Transverse colon (tissue), 4 donors: ENCODE measurements at regions not wholly inside any gene's neighbourhood (a gene's known extent, or its start where the extent isn't known, plus 50 kb on each side); places are given as distances from the start of the nearest gene placed in this dataset.

ENCODE experiments used
- DNase-seq: peaks from one replicate; pipeline ENCODE4 v3.0.0-alpha.2; 2019
- H3K27ac ChIP-seq, 4 donors: fragments of 200-600 bp; sonication (generic); 2 replicates each; pipeline ENCODE4 v1.5.1; 2016 to 2018; ENCODE audit warnings: inconsistent platforms in 4 of 4
- H3K27me3 ChIP-seq: fragments of 200-600 bp; sonication (generic); 2 replicates; pipeline ENCODE4 v1.5.1; 2017; ENCODE audit warnings: inconsistent platforms
- H3K36me3 ChIP-seq, 4 donors: fragments of 200-600 bp; sonication (generic); 2 replicates each; pipeline ENCODE4 v1.5.1; 2017 to 2019; ENCODE audit warnings: inconsistent platforms in 4 of 4
- H3K4me1 ChIP-seq, 4 donors: fragments of 200-600 bp; sonication (generic); 2 replicates each; pipeline ENCODE4 v1.5.1; 2017 to 2020; ENCODE audit warnings: inconsistent platforms in 4 of 4
- H3K4me3 ChIP-seq, 4 donors: fragments of 200-600 bp; sonication (generic); 1 replicate in 1 of 4; 2 replicates in 3 of 4; pipeline versions ENCODE4 v1.5.1 to v1.6.1; 2017 to 2019; ENCODE audit warnings: inconsistent platforms in 4 of 4
- H3K9me3 ChIP-seq, 2 donors: fragments of 200-600 bp; sonication (generic); 2 replicates each; pipeline ENCODE4 v1.5.1; 2017 to 2019; ENCODE audit warnings: inconsistent platforms in 2 of 2
- EP300 ChIP-seq: sonication (generic); formaldehyde crosslinking; IDR thresholded peaks from one replicate; pipeline ENCODE4 v1.6.1; 2017; ENCODE audit warnings: antibody characterized with exemption, low read depth
- POLR2A ChIP-seq: fragments of 450-650 bp; IDR thresholded peaks from one replicate; pipeline ENCODE4 v1.6.1; 2016; ENCODE audit warnings: antibody characterized with exemption, mild to moderate bottlenecking, moderate library complexity
- POLR2AphosphoS5 ChIP-seq, 3 donors: sonication (generic); formaldehyde crosslinking; IDR thresholded peaks; one replicate each; pipeline ENCODE4 v1.6.1; 2016; ENCODE audit warnings: antibody characterized with exemption in 3 of 3
- WGBS, 2 donors: methylation state at CpG; one replicate each; pipeline ENCODE4 v1.1.5; 2018; ENCODE audit warnings: low coverage in 1 of 2; 5-methylcytosine and 5-hydroxymethylcytosine counted together
- in situ Hi-C, 4 donors: fragments of 200-750 bp; cut with MboI; loops; one replicate each; pipeline versions ENCODE4 v1.15.0 to v1.15.1; 2017; ENCODE audit warnings: low sequenced_read_pairs in 3 of 4, low pct_ligation_motif_present in 1 of 4, low pct_unique_long_range_greater_than_20kb in 1 of 4
- intact Hi-C: fragments of 100-400 bp; cut with DNase I; formaldehyde crosslinking; loops from one replicate; pipeline ENCODE4 v1.15.1; 2023; ENCODE audit warnings: low total_unique reads
- TF ChIP-seq, protein P1 (sequence below), 5 experiments: fragments of 200-600 bp in 3 of 5; fragments of 450-650 bp in 2 of 5; sonication (generic) in 3 of 5; IDR thresholded peaks; 1 replicate in 2 of 5; 2 replicates in 3 of 5; pipeline ENCODE4 v1.5.1; 2016 to 2017; ENCODE audit warnings: antibody characterized with exemption in 5 of 5, inconsistent platforms in 3 of 5, mild to moderate bottlenecking in 2 of 5, moderate library complexity in 1 of 5

- DNase-seq, result no peak
- no peaks in the 10 kb centered on the region for H3K36me3 ChIP-seq
- H3K4me3 ChIP-seq, result no peak overlapping the region
- WGBS, 2 donors, result 67 to 78% methylated on average over 4 of the region's 4 CpGs
- H3K9me3 ChIP-seq, result no peaks in the 10 kb centered on the region
- H3K4me1 ChIP-seq, result peaks cover 0 to 11% (median 0%) of the 10 kb centered on the region in 4 donors
- no peak for TF ChIP-seq POLR2A
- H3K27me3 ChIP-seq, result no peaks in the 10 kb centered on the region
- intact Hi-C loops (no loop called here), in situ Hi-C loops (loop anchor here in 2 of 4 donors (5.0 to 25.0 kb wide), 2 partner anchors 245 to 330 kb away; partner anchors contain the start of gene CLDN20 (in 1 of the 2))
- H3K27ac ChIP-seq, result no peak overlapping the region
Observed at GRCh38 chr6:154931711-154932424, 63.2 kb upstream of the TIAM2 start.

DNA sequence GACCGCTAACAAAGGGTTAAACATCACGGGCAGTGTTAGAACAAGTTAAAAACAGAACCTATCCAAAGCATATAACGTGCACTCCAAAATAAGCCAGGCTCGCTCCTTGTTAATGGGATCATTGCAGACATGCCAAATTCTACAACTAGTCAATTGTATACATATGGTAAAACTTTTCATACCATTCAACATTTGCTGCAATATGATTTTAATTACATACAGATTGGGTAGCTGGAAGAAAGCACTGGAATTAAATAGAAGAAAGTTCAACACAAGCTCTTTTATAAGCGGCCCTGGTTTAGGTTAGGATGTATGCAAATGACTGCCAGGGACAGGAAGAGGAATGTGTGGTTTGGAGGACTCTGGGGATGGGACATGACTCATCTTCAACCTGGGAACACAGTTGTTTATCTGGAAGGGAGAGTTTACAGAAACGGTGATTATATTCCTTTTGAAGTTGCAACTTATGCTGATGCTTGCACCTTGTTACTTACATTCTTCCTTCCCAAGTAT is 62.5 kb upstream of the TIAM2 start:
- WGBS, 2 donors, result 60 to 69% methylated on average over 5 to 6 of the region's 6 CpGs
- DNase-seq, result no peak
- no peaks in the 10 kb centered on the region for H3K9me3 ChIP-seq
- intact Hi-C loops, result no loop called here
- no peak overlapping the region for H3K27ac ChIP-seq
- H3K36me3 ChIP-seq, result no peaks in the 10 kb centered on the region
- no peak overlapping the region for H3K4me3 ChIP-seq
- in situ Hi-C loops, result loop anchor here in 2 of 4 donors (5.0 to 25.0 kb wide), 2 partner anchors 245 to 330 kb away; partner anchors contain the start of gene CLDN20 (in 1 of the 2)
- TF ChIP-seq, protein P1, sequence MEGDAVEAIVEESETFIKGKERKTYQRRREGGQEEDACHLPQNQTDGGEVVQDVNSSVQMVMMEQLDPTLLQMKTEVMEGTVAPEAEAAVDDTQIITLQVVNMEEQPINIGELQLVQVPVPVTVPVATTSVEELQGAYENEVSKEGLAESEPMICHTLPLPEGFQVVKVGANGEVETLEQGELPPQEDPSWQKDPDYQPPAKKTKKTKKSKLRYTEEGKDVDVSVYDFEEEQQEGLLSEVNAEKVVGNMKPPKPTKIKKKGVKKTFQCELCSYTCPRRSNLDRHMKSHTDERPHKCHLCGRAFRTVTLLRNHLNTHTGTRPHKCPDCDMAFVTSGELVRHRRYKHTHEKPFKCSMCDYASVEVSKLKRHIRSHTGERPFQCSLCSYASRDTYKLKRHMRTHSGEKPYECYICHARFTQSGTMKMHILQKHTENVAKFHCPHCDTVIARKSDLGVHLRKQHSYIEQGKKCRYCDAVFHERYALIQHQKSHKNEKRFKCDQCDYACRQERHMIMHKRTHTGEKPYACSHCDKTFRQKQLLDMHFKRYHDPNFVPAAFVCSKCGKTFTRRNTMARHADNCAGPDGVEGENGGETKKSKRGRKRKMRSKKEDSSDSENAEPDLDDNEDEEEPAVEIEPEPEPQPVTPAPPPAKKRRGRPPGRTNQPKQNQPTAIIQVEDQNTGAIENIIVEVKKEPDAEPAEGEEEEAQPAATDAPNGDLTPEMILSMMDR (IDR thresholded peaks at IDR 0.05), result no peak
- TF ChIP-seq POLR2AphosphoS5 (IDR thresholded peaks at IDR 0.05) (no peak), POLR2A (no peak), EP300 (no peak)
- H3K4me1 ChIP-seq, result peaks cover 0 to 11% (median 0%) of the 10 kb centered on the region in 4 donors
- no peaks in the 10 kb centered on the region for H3K27me3 ChIP-seq

- Histone ChIP-seq H3K27me3 (no peaks in the 10 kb centered on the region), H3K36me3 (no peaks in the 10 kb centered on the region), H3K4me1 (peaks cover 0 to 11% (median 0%) of the 10 kb centered on the region in 4 donors), H3K4me3 (no peak overlapping the region), H3K9me3 (no peaks in the 10 kb centered on the region), H3K27ac (no peak overlapping the region)
- TF ChIP-seq EP300, result no peak
- TF ChIP-seq, protein P1 (IDR thresholded peaks at IDR 0.05), result no peak
- TF ChIP-seq POLR2A, result no peak
- no peak for TF ChIP-seq POLR2AphosphoS5 (IDR thresholded peaks at IDR 0.05)
- in situ Hi-C loops (loop anchor here in 2 of 4 donors (5.0 to 25.0 kb wide), 2 partner anchors 244 to 329 kb away; partner anchors contain the start of gene CLDN20 (in 1 of the 2)), intact Hi-C loops (no loop called here)
- WGBS, 2 donors, result 76 to 91% methylated on average over 7 to 10 of the region's 10 CpGs
- DNase-seq, result no peak
Observed at GRCh38 chr6:154933181-154933827, 61.8 kb upstream of the TIAM2 start.

GRCh38 chr6:154937306-154938220 is 57.6 kb upstream of the TIAM2 start:
- no peaks in the 10 kb centered on the region for H3K36me3 ChIP-seq
- no peak for DNase-seq
- H3K27ac ChIP-seq, result no peak overlapping the region
- in situ Hi-C loops, result loop anchor here in 1 of 4 donors (25.0 kb wide), 1 partner anchor 325 kb away; the partner anchor contains the start of gene CLDN20
- intact Hi-C loops, result no loop called here
- H3K4me1 ChIP-seq, result peaks cover 0 to 4% (median 0%) of the 10 kb centered on the region in 4 donors
- no peaks in the 10 kb centered on the region for H3K9me3 ChIP-seq
- 48 to 71% methylated on average over 2 to 17 of the region's 17 CpGs for WGBS, 2 donors
- H3K4me3 ChIP-seq, result no peak overlapping the region
- TF ChIP-seq EP300 (no peak), POLR2AphosphoS5 (IDR thresholded peaks at IDR 0.05) (no peak)
- no peaks in the 10 kb centered on the region for H3K27me3 ChIP-seq
